Endothelial cell of umbilical vein (primary cell): ENCODE measurements at regions not wholly inside any gene's neighbourhood (a gene's known extent, or its start where the extent isn't known, plus 50 kb on each side); places are given as distances from the start of the nearest gene placed in this dataset.

Source experiments
- CTCF ChIP-seq, 2 donors: IDR thresholded peaks; 1 replicate in 1 of 2; 2 replicates in 1 of 2; pipeline ENCODE4 v1.5.1; 2011; ENCODE audit warnings: low read length in 2 of 2, mild to moderate bottlenecking in 2 of 2, moderate library complexity in 2 of 2, control low read depth in 1 of 2, inconsistent platforms in 1 of 2, low read depth in 1 of 2; ENCODE audit not compliant: insufficient read depth in 1 of 2; ENCODE audit errors: extremely low read depth in 1 of 2
- EZH2 ChIP-seq: IDR thresholded peaks from 2 replicates; pipeline ENCODE4 v1.6.1; 2012; ENCODE audit warnings: borderline replicate concordance, low read depth, mild to moderate bottlenecking, moderate library complexity, low read length, inconsistent platforms; ENCODE audit not compliant: severe bottlenecking
- FOS ChIP-seq: IDR thresholded peaks from 2 replicates; pipeline ENCODE4 v1.6.1; 2011; ENCODE audit warnings: mild to moderate bottlenecking, low read length, moderate library complexity, borderline replicate concordance; ENCODE audit not compliant: insufficient read depth
- JUN ChIP-seq: IDR thresholded peaks from 2 replicates; pipeline ENCODE4 v1.6.1; 2011; ENCODE audit warnings: borderline replicate concordance, low read depth; ENCODE audit not compliant: insufficient read length, insufficient read depth
- MYC ChIP-seq: IDR thresholded peaks from one replicate; pipeline ENCODE4 v1.6.1; 2011; ENCODE audit warnings: mild to moderate bottlenecking, low read depth, low read length
- POLR2A ChIP-seq: IDR thresholded peaks from 2 replicates; pipeline ENCODE4 v1.6.1; 2012; ENCODE audit warnings: low read depth, mild to moderate bottlenecking, control low read depth, low read length
- POLR2AphosphoS5 ChIP-seq: IDR thresholded peaks from 2 replicates; pipeline ENCODE4 v1.6.1; 2012; ENCODE audit warnings: low read depth, mild to moderate bottlenecking, control low read depth, low read length, moderate library complexity; ENCODE audit not compliant: insufficient read depth
- TF ChIP-seq, protein P1 (sequence below): IDR thresholded peaks from 2 replicates; pipeline ENCODE4 v1.6.1; 2011; ENCODE audit not compliant: insufficient read depth, insufficient read length

DNA sequence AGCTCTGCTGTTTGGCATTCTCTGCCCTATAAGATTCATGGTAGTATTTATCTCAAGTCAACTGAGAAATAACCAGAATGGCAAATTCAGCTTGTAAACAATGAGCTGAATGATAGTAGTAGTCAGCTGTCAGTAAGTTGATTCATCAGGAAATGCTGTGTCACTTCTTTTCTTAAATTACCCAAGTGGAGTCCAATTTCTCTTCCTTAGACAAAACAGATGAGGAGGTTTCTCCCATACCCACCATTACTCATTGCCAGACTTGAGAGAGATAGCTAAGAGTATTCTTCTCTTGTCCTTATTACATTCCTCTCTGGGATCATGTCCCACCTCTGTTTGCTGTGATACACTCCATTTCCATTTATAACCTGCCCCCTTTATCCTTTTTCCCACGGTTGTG, 159.8 kb upstream of the STEAP1 start:
- TF ChIP-seq CTCF (IDR thresholded peaks at IDR 0.05; ENCODE audit: extremely low read depth in 1 of 2, insufficient read depth in 1 of 2, low read depth in 1 of 2, low read length in 2 of 2) (no peak), POLR2A (no peak), POLR2AphosphoS5 (no peak), FOS (no peak), EZH2 (no peak), JUN (no peak), MYC (no peak)
- TF ChIP-seq, protein P1, sequence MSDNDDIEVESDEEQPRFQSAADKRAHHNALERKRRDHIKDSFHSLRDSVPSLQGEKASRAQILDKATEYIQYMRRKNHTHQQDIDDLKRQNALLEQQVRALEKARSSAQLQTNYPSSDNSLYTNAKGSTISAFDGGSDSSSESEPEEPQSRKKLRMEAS = no peak
